ENCODE measurements at regions not wholly inside any gene's neighbourhood (a gene's known extent, or its start where the extent isn't known, plus 50 kb on each side); places are given as distances from the start of the nearest gene placed in this dataset.

DNA sequence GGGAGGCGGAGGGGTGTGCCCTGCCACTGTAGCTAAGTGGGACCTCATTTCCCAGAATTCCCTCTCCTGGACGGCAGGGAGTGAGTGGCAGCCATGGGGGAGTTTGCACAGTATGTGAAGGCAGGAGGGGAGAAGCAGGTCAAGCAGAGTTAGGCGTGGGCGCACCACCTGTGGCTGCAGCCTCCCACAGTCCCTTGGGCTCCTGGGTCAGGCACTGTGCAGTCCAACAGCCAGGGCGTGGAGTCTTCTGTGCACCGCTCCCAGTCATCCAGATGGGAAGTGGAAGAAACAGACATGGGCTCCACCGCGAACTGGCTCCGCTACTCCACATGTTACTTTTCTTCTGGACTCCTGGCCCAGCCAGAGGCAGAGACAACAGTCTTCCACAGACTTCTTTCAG lies 85.4 kb upstream of the TIAM1 start:
- Histone ChIP-seq H2BK5ac (ENCODE audit: insufficient read length, low read length) (no peak overlapping the region), H3K4ac (ENCODE audit: low read depth, low read length) (no peak overlapping the region), H3K23ac (ENCODE audit: insufficient read length, low read depth, low read length) (no peak overlapping the region), H4K5ac (ENCODE audit: insufficient read length, low read depth, low read length) (no peak overlapping the region), H2BK15ac (ENCODE audit: low read depth, low read length) (no peak overlapping the region), H4K8ac (replicated peaks; ENCODE audit: insufficient read length, low read depth, low read length) (no peak overlapping the region), H3K9ac (ENCODE audit: extremely low read depth, insufficient read length, low read length) (no peak overlapping the region), H3K9me3 (ENCODE audit: control insufficient read depth, low read depth, low read length) (no peaks in the 10 kb centered on the region), H2AK5ac (ENCODE audit: insufficient read length, low read length) (no peak overlapping the region), H3K27me3 (ENCODE audit: insufficient read depth, low read length) (no peaks in the 10 kb centered on the region), H3K79me2 (ENCODE audit: insufficient read depth, low read length) (no peaks in the 10 kb centered on the region), H3K4me1 (ENCODE audit: insufficient read depth, low read length) (no peaks in the 10 kb centered on the region; the same call in 1 of the 2 replicates), H4K91ac (ENCODE audit: insufficient read length, low read depth, low read length) (no peak overlapping the region), H3K79me1 (ENCODE audit: insufficient read depth, low read depth, low read length, poor library complexity, severe bottlenecking) (no peaks in the 10 kb centered on the region), H3K14ac (ENCODE audit: insufficient read depth, low read length) (no peak overlapping the region), H3K56ac (ENCODE audit: insufficient read length, low read depth, low read length) (no peak overlapping the region), H2BK120ac (ENCODE audit: low read depth, low read length, poor library complexity, severe bottlenecking) (no peak overlapping the region), H3K27ac (ENCODE audit: insufficient read length, low read depth, low read length) (no peak overlapping the region), H3K4me2 (ENCODE audit: insufficient read depth, insufficient read length, low read length) (no peak overlapping the region), H2AFZ (ENCODE audit: low read length) (no peak overlapping the region), H3K23me2 (ENCODE audit: insufficient read length, low read depth, low read length, poor library complexity, severe bottlenecking) (no peaks in the 10 kb centered on the region), H3T11ph (ENCODE audit: low read length) (no peak overlapping the region), H2BK12ac (ENCODE audit: insufficient read length, low read depth, low read length) (no peak overlapping the region), H3K18ac (ENCODE audit: insufficient read length, low read depth, low read length) (no peak overlapping the region), H2BK20ac (ENCODE audit: low read depth, low read length, poor library complexity, severe bottlenecking) (no peak overlapping the region), H4K20me1 (ENCODE audit: control insufficient read depth, insufficient read depth, insufficient read length) (no peaks in the 10 kb centered on the region)
- no peaks in the 10 kb centered on the region for H3K27me3 Mint-ChIP-seq (ENCODE audit: low read depth)
- peaks cover 0 to 2% (median 0%) of the 10 kb centered on the region in 3 experiments; a peak in 2 of 7 replicates for H3K36me3 Mint-ChIP-seq (ENCODE audit: insufficient read depth in 1 of 3, low read depth in 3 of 3)
- H3K9me3 Mint-ChIP-seq: no peaks in the 10 kb centered on the region
- no peak overlapping the region for H3K4me3 Mint-ChIP-seq
- WGBS (ENCODE audit: extremely low coverage, insufficient read length, low lambda C conversion rate): no CpG with 5 or more reads among the region's 9 CpGs
- TF ChIP-seq, protein P1, sequence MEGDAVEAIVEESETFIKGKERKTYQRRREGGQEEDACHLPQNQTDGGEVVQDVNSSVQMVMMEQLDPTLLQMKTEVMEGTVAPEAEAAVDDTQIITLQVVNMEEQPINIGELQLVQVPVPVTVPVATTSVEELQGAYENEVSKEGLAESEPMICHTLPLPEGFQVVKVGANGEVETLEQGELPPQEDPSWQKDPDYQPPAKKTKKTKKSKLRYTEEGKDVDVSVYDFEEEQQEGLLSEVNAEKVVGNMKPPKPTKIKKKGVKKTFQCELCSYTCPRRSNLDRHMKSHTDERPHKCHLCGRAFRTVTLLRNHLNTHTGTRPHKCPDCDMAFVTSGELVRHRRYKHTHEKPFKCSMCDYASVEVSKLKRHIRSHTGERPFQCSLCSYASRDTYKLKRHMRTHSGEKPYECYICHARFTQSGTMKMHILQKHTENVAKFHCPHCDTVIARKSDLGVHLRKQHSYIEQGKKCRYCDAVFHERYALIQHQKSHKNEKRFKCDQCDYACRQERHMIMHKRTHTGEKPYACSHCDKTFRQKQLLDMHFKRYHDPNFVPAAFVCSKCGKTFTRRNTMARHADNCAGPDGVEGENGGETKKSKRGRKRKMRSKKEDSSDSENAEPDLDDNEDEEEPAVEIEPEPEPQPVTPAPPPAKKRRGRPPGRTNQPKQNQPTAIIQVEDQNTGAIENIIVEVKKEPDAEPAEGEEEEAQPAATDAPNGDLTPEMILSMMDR (conservative IDR thresholded peaks at IDR 0.05): no peak
- H3K4me1 Mint-ChIP-seq: peaks cover 7 to 13% of the 10 kb centered on the region in 2 experiments
- DNase-seq: no peak
- H3K27ac Mint-ChIP-seq: no peak overlapping the region; a peak in 2 of 7 replicates
